ENCODE measurements at regions not wholly inside any gene's neighbourhood (a gene's known extent, or its start where the extent isn't known, plus 50 kb on each side); places are given as distances from the start of the nearest gene placed in this dataset.

GRCh38 chr6:167056370-167056769 is 57.2 kb downstream of the CEP43 start:
- no TSS peak for BruUV-seq (replicated peaks)
- H3K27ac ChIP-seq (ENCODE audit: low read length): no peak overlapping the region
- no peaks in the 10 kb centered on the region for H3K36me3 ChIP-seq (ENCODE audit: control insufficient read depth, insufficient read depth, low read length)
- CTCF ChIA-PET: no interaction called here
- no peaks in the 10 kb centered on the region for H3K9me3 ChIP-seq (ENCODE audit: control insufficient read depth, insufficient read depth, low read depth, low read length)
- no peaks in the 10 kb centered on the region for H3K4me1 ChIP-seq (ENCODE audit: control insufficient read depth, insufficient read depth, low read length)
- DNase-seq (ENCODE audit: low read depth, low spot score): no peak
- no peaks in the 10 kb centered on the region for H3K27me3 ChIP-seq (ENCODE audit: control insufficient read depth, insufficient read depth, low read length)
- POLR2A ChIA-PET: no interaction called here
- no peak overlapping the region for H3K4me3 ChIP-seq (ENCODE audit: low read depth in 2 of 2, low read length in 2 of 2)
- in situ Hi-C loops (cut with HindIII; ENCODE audit: low pct_unique_long_range_greater_than_20kb, low sequenced_read_pairs): no loop called here
- ATAC-seq: no peak
- intact Hi-C loops (cut with micrococcal nuclease; ENCODE audit: unreplicated experiment): no loop called here
- no peak for TF ChIP-seq SIN3A (IDR thresholded peaks at IDR 0.05; ENCODE audit: borderline replicate concordance, insufficient read depth, low read depth, low read length)

- TF ChIP-seq REST (IDR thresholded peaks at IDR 0.05; ENCODE audit: insufficient read depth in 1 of 2, low read depth in 2 of 2, low read length in 1 of 2) (no peak), SIN3A (IDR thresholded peaks at IDR 0.05; ENCODE audit: borderline replicate concordance, insufficient read depth, low read depth, low read length) (no peak), POLR2AphosphoS5 (IDR thresholded peaks at IDR 0.05; ENCODE audit: low read depth, low read length) (no peak), CTCF (IDR thresholded peaks at IDR 0.05) (no peak), TCF7L2 (IDR thresholded peaks at IDR 0.05; ENCODE audit: low read depth, low read length) (no peak)
- ATAC-seq: no peak
- BruUV-seq (replicated peaks): no TSS peak
- Histone ChIP-seq H3K4me1 (ENCODE audit: control insufficient read depth, insufficient read depth, low read length) (no peaks in the 10 kb centered on the region), H3K27me3 (ENCODE audit: control insufficient read depth, insufficient read depth, low read length) (no peaks in the 10 kb centered on the region), H3K9me3 (ENCODE audit: control insufficient read depth, insufficient read depth, low read depth, low read length) (no peaks in the 10 kb centered on the region), H3K27ac (ENCODE audit: low read length) (no peak overlapping the region), H3K4me3 (ENCODE audit: low read depth in 2 of 2, low read length in 2 of 2) (no peak overlapping the region), H3K36me3 (ENCODE audit: control insufficient read depth, insufficient read depth, low read length) (no peaks in the 10 kb centered on the region)
- CTCF ChIA-PET: no interaction called here
- intact Hi-C loops (cut with micrococcal nuclease; ENCODE audit: unreplicated experiment) (no loop called here), in situ Hi-C loops (cut with HindIII; ENCODE audit: low pct_unique_long_range_greater_than_20kb, low sequenced_read_pairs) (no loop called here)
- no peak for DNase-seq (ENCODE audit: low read depth, low spot score)
- POLR2A ChIA-PET: no interaction called here
Measured at GRCh38 chr6:167058261-167058660, 59.1 kb downstream of the CEP43 start.
